A549 (cell line): ENCODE measurements at regions not wholly inside any gene's neighbourhood (a gene's known extent, or its start where the extent isn't known, plus 50 kb on each side); places are given as distances from the start of the nearest gene placed in this dataset.

ENCODE experiments used
- ATAC-seq, 2 experiments: fragments of 200-7000 bp in 1 of 2; fragments of >200 bp in 1 of 2; cut with Nextera tagmentation in 1 of 2; cut with Tn5 transposase in 1 of 2; 3 replicates each; pipeline versions ENCODE4 v1.8.0 to v1.9.1; 2018 to 2020; ENCODE audit warnings: mild to moderate bottlenecking in 1 of 2, moderate library complexity in 1 of 2
- CTCF ChIA-PET: fragments of 300-600 bp; sonication (Branson Sonifier 250); formaldehyde crosslinking; extraction: SDS; loops from one replicate; lab custom pipeline; 2021; ENCODE audit warnings: antibody characterized with exemption, inconsistent platforms; lab: Yijun Ruan, JAX
- POLR2A ChIA-PET: fragments of 350-600 bp; formaldehyde crosslinking; extraction: SDS; loops from one replicate; lab custom pipeline; 2021; ENCODE audit warnings: antibody characterized with exemption, inconsistent platforms; lab: Yijun Ruan, JAX
- DNase-seq, 2 experiments: peaks; one replicate each; pipeline versions ENCODE4 v3.0.0 to v3.0.0-alpha.2; 2011 to 2016; ENCODE audit warnings: low read depth in 1 of 2, low spot score in 1 of 2
- FAIRE-seq: peaks from 2 replicates; lab custom pipeline; 2011; peaks lifted over from hg19 to GRCh38; lab: Jason Lieb, UNC
- H3K27ac ChIP-seq, 2 experiments: fragments of >200 bp; sonication (Bioruptor Twin); formaldehyde crosslinking; 3 replicates each; pipeline ENCODE4 v1.5.1; 2016 to 2017
- H3K4me1 ChIP-seq: fragments of >200 bp; sonication (Bioruptor Twin); formaldehyde crosslinking; 3 replicates; pipeline ENCODE4 v1.6.1; 2016
- H3K4me2 ChIP-seq: fragments of >200 bp; sonication (Bioruptor Twin); formaldehyde crosslinking; 3 replicates; pipeline ENCODE4 v1.6.1; 2016
- H3K4me3 ChIP-seq: fragments of >200 bp; sonication (Bioruptor Twin); formaldehyde crosslinking; 3 replicates; pipeline ENCODE4 v1.5.1; 2016
- H3K9me3 ChIP-seq: fragments of >200 bp; sonication (Bioruptor Twin); formaldehyde crosslinking; 3 replicates; pipeline ENCODE4 v1.6.1; 2016
- CHD4 ChIP-seq: fragments of 200-600 bp; sonication (generic); IDR thresholded peaks from 2 replicates; pipeline ENCODE4 v1.6.1; 2016; ENCODE audit warnings: antibody characterized with exemption, mild to moderate bottlenecking, borderline replicate concordance
- EHF ChIP-seq: fragments of 250-450 bp; sonication (Bioruptor Pico); IDR thresholded peaks from 2 replicates; pipeline ENCODE4 v1.5.0; 2020; ENCODE audit warnings: mild to moderate bottlenecking
- EHMT2 ChIP-seq: fragments of 200-600 bp; sonication (generic); IDR thresholded peaks from 2 replicates; pipeline ENCODE4 v1.6.1; 2016; ENCODE audit warnings: antibody characterized with exemption, low read depth, mild to moderate bottlenecking, moderate library complexity
- FOSB ChIP-seq: fragments of 250-450 bp; sonication (Bioruptor Pico); IDR thresholded peaks from 2 replicates; pipeline ENCODE4 v1.5.0; 2020; ENCODE audit warnings: mild to moderate bottlenecking, moderate library complexity
- HEYL ChIP-seq: fragments of 250-450 bp; sonication (Bioruptor Pico); IDR thresholded peaks from 2 replicates; pipeline ENCODE4 v1.8.0; 2021; ENCODE audit warnings: mild to moderate bottlenecking, moderate library complexity
- HOXA7 ChIP-seq: fragments of 250-450 bp; sonication (Bioruptor Pico); IDR thresholded peaks from 2 replicates; pipeline ENCODE4 v1.5.0; 2020; ENCODE audit warnings: mild to moderate bottlenecking, moderate library complexity
- HOXB5 ChIP-seq: fragments of 250-450 bp; sonication (Bioruptor Pico); IDR thresholded peaks from 2 replicates; pipeline ENCODE4 v1.5.0; 2020; ENCODE audit warnings: mild to moderate bottlenecking, moderate library complexity
- JUN ChIP-seq, 2 experiments: fragments of >200 bp; sonication (Bioruptor Twin); formaldehyde crosslinking; IDR thresholded peaks; 2 replicates in 1 of 2; 3 replicates in 1 of 2; pipeline ENCODE4 v1.6.1; 2016 to 2017
- KDM1A ChIP-seq: fragments of 200-600 bp; sonication (generic); IDR thresholded peaks from 2 replicates; pipeline ENCODE4 v1.6.1; 2016; ENCODE audit warnings: low read depth, mild to moderate bottlenecking
- KDM5A ChIP-seq: fragments of 200-600 bp; sonication (generic); IDR thresholded peaks from 2 replicates; pipeline ENCODE4 v1.6.1; 2016; ENCODE audit warnings: antibody characterized with exemption, mild to moderate bottlenecking
- MAFK ChIP-seq: fragments of 450-650 bp; IDR thresholded peaks from 2 replicates; pipeline ENCODE4 v1.6.1; 2014; ENCODE audit not compliant: partially characterized antibody
- MAZ ChIP-seq: fragments of 150-350 bp; IDR thresholded peaks from 2 replicates; pipeline ENCODE4 v1.6.1; 2014; ENCODE audit warnings: antibody characterized with exemption, low read depth, low read length, borderline replicate concordance
- NR3C1 ChIP-seq: fragments of >200 bp; sonication (Bioruptor Twin); formaldehyde crosslinking; IDR thresholded peaks from 3 replicates; pipeline ENCODE4 v1.6.1; 2017
- PHF8 ChIP-seq: fragments of 200-600 bp; sonication (generic); IDR thresholded peaks from 2 replicates; pipeline ENCODE4 v1.6.1; 2016; ENCODE audit warnings: low read depth, mild to moderate bottlenecking, antibody characterized with exemption, moderate library complexity, borderline replicate concordance
- POLR2A ChIP-seq: IDR thresholded peaks from 2 replicates; pipeline ENCODE4 v1.6.1; 2012; ENCODE audit warnings: mild to moderate bottlenecking, low read length
- POLR2AphosphoS2 ChIP-seq: conservative IDR thresholded peaks from 2 replicates; pipeline ENCODE4 v1.6.1; 2012; ENCODE audit warnings: low read length, improper control_type of control experiment, inconsistent platforms
- RAD21 ChIP-seq, 2 experiments: fragments of >200 bp in 1 of 2; sonication (Bioruptor Twin) in 1 of 2; formaldehyde crosslinking in 1 of 2; IDR thresholded peaks in 1 of 2; conservative IDR thresholded peaks in 1 of 2; 2 replicates in 1 of 2; 3 replicates in 1 of 2; pipeline ENCODE4 v1.6.1; 2012 to 2018; ENCODE audit warnings: inconsistent platforms in 1 of 2
- SMC3 ChIP-seq: fragments of >200 bp; sonication (Bioruptor Twin); formaldehyde crosslinking; IDR thresholded peaks from 3 replicates; pipeline ENCODE4 v1.6.1; 2018; ENCODE audit warnings: inconsistent platforms
- TFCP2L1 ChIP-seq: fragments of 250-450 bp; sonication (Bioruptor Pico); IDR thresholded peaks from 2 replicates; pipeline ENCODE4 v1.5.0; 2021; ENCODE audit warnings: mild to moderate bottlenecking
- ZC3H11A ChIP-seq: fragments of 450-650 bp; IDR thresholded peaks from 2 replicates; pipeline ENCODE4 v1.6.1; 2014; ENCODE audit warnings: antibody characterized with exemption, mild to moderate bottlenecking
- WGBS: methylation state at CpG from one replicate; pipeline ENCODE4 v1.1.6; 2017; ENCODE audit errors: missing lambda C conversion rate; 5-methylcytosine and 5-hydroxymethylcytosine counted together
- TF ChIP-seq, protein P1 (sequence below): fragments of 150-350 bp; IDR thresholded peaks from 2 replicates; pipeline ENCODE4 v1.6.1; 2014; ENCODE audit warnings: low read depth, mild to moderate bottlenecking, low read length
- TF ChIP-seq, protein P2 (sequence below): IDR thresholded peaks from 2 replicates; pipeline ENCODE4 v1.6.1; 2012
- TF ChIP-seq, protein P3 (sequence below): IDR thresholded peaks from 2 replicates; pipeline ENCODE4 v1.6.1; 2012; ENCODE audit warnings: low read depth, borderline replicate concordance
- TF ChIP-seq, protein P4 (sequence below): fragments of >200 bp; sonication (Bioruptor Twin); formaldehyde crosslinking; IDR thresholded peaks from 3 replicates; pipeline ENCODE4 v1.6.1; 2016
- TF ChIP-seq, protein P5 (sequence below): fragments of 200-600 bp; sonication (generic); IDR thresholded peaks from 2 replicates; pipeline ENCODE4 v1.6.1; 2016; ENCODE audit warnings: antibody characterized with exemption, mild to moderate bottlenecking, moderate library complexity
- TF ChIP-seq, protein P6 (sequence below): fragments of >200 bp; sonication (Bioruptor Twin); formaldehyde crosslinking; IDR thresholded peaks from 2 replicates; pipeline ENCODE4 v1.6.1; 2016
- TF ChIP-seq, protein P7 (sequence below): fragments of 250-450 bp; sonication (Bioruptor Pico); IDR thresholded peaks from 2 replicates; pipeline ENCODE4 v1.5.0; 2020; ENCODE audit warnings: low read depth, mild to moderate bottlenecking, moderate library complexity

DNA sequence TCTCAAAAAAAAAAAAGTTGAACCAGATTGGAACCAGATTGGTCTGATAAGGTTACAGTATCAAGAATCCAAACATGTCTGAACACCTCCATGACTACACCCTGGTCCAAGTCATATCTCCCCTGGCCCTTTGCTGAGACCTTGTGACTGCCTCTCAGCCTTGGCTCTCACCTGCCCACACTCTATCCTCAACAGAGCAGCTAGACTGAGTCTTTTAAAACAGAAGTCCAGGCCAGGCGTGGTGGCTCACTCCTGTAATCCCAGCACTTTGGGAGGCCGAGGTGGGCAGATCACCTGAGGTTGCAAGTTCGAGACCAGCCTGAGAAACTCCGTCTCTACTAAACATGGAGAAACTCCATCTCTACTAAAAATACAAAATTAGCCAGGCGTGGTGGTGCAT is 91.7 kb downstream of the AIPL1 start:
- CTCF ChIA-PET, result no interaction called here
- H3K4me3 ChIP-seq, result no peak overlapping the region
- no peak for ATAC-seq
- 25% methylated on average over 5 of the region's 5 CpGs for WGBS
- no peak for DNase-seq
- no peaks in the 10 kb centered on the region for H3K4me1 ChIP-seq
- TF ChIP-seq ZC3H11A (no peak), FOSB (CRISPR knock-in tag) (no peak), JUN (IDR thresholded peaks at IDR 0.05) (no peak), POLR2A (no peak), HEYL (no peak), SMC3 (no peak), HOXA7 (CRISPR knock-in tag) (no peak), RAD21 (conservative IDR thresholded peaks at IDR 0.05 in 1 of 2, IDR thresholded peaks at IDR 0.05 in 1 of 2) (no peak), NR3C1 (no peak), TFCP2L1 (CRISPR knock-in tag) (no peak), POLR2AphosphoS2 (no peak), CHD4 (no peak), EHF (no peak)
- TF ChIP-seq, protein P1, sequence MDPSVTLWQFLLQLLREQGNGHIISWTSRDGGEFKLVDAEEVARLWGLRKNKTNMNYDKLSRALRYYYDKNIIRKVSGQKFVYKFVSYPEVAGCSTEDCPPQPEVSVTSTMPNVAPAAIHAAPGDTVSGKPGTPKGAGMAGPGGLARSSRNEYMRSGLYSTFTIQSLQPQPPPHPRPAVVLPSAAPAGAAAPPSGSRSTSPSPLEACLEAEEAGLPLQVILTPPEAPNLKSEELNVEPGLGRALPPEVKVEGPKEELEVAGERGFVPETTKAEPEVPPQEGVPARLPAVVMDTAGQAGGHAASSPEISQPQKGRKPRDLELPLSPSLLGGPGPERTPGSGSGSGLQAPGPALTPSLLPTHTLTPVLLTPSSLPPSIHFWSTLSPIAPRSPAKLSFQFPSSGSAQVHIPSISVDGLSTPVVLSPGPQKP, result no peak
- TF ChIP-seq, protein P2, sequence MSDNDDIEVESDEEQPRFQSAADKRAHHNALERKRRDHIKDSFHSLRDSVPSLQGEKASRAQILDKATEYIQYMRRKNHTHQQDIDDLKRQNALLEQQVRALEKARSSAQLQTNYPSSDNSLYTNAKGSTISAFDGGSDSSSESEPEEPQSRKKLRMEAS, result no peak
- TF ChIP-seq, protein P3, sequence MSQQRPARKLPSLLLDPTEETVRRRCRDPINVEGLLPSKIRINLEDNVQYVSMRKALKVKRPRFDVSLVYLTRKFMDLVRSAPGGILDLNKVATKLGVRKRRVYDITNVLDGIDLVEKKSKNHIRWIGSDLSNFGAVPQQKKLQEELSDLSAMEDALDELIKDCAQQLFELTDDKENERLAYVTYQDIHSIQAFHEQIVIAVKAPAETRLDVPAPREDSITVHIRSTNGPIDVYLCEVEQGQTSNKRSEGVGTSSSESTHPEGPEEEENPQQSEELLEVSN, result no peak
- TF ChIP-seq, protein P4, sequence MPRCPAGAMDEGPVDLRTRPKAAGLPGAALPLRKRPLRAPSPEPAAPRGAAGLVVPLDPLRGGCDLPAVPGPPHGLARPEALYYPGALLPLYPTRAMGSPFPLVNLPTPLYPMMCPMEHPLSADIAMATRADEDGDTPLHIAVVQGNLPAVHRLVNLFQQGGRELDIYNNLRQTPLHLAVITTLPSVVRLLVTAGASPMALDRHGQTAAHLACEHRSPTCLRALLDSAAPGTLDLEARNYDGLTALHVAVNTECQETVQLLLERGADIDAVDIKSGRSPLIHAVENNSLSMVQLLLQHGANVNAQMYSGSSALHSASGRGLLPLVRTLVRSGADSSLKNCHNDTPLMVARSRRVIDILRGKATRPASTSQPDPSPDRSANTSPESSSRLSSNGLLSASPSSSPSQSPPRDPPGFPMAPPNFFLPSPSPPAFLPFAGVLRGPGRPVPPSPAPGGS, result no peak
- TF ChIP-seq, all 56 proteins: peak for 0
- FAIRE-seq, result no peak
- H3K9me3 ChIP-seq, result no peaks in the 10 kb centered on the region
- H3K27ac ChIP-seq, result no peak overlapping the region
- POLR2A ChIA-PET, result no interaction called here
- no peak overlapping the region for H3K4me2 ChIP-seq

DNA sequence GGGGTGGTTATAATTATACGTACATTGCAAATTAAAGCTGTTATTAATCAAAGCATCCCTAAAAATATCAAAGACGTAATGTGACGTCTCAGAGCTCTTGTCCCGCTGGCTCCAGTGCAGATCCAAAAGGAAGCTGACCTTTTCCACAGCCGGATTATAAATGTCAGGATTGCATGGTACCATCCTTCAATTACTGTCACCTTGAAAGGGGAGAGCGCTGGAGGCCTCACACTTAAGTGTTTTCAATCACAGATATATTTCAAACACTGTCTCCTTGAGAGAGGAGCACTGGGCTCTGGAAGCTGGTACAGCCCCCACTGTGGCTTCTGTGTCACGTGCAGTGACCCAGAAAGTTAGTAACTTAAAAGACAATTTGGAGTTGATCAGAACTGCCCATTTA is 94.2 kb downstream of the AIPL1 start:
- TF ChIP-seq, protein P4, result no peak
- TF ChIP-seq FOSB (CRISPR knock-in tag), result no peak
- TF ChIP-seq EHMT2, result no peak
- no peak for TF ChIP-seq NR3C1
- no peak for TF ChIP-seq KDM5A
- no peak for TF ChIP-seq PHF8
- TF ChIP-seq RAD21 (conservative IDR thresholded peaks at IDR 0.05 in 1 of 2, IDR thresholded peaks at IDR 0.05 in 1 of 2), result no peak
- no peak for TF ChIP-seq JUN (IDR thresholded peaks at IDR 0.05)
- TF ChIP-seq MAFK, result no peak
- TF ChIP-seq, protein P2, result no peak
- TF ChIP-seq KDM1A, result no peak
- no peak for TF ChIP-seq MAZ
- TF ChIP-seq, protein P5, sequence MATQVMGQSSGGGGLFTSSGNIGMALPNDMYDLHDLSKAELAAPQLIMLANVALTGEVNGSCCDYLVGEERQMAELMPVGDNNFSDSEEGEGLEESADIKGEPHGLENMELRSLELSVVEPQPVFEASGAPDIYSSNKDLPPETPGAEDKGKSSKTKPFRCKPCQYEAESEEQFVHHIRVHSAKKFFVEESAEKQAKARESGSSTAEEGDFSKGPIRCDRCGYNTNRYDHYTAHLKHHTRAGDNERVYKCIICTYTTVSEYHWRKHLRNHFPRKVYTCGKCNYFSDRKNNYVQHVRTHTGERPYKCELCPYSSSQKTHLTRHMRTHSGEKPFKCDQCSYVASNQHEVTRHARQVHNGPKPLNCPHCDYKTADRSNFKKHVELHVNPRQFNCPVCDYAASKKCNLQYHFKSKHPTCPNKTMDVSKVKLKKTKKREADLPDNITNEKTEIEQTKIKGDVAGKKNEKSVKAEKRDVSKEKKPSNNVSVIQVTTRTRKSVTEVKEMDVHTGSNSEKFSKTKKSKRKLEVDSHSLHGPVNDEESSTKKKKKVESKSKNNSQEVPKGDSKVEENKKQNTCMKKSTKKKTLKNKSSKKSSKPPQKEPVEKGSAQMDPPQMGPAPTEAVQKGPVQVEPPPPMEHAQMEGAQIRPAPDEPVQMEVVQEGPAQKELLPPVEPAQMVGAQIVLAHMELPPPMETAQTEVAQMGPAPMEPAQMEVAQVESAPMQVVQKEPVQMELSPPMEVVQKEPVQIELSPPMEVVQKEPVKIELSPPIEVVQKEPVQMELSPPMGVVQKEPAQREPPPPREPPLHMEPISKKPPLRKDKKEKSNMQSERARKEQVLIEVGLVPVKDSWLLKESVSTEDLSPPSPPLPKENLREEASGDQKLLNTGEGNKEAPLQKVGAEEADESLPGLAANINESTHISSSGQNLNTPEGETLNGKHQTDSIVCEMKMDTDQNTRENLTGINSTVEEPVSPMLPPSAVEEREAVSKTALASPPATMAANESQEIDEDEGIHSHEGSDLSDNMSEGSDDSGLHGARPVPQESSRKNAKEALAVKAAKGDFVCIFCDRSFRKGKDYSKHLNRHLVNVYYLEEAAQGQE, result no peak
- no peak for TF ChIP-seq EHF
- TF ChIP-seq, protein P6, sequence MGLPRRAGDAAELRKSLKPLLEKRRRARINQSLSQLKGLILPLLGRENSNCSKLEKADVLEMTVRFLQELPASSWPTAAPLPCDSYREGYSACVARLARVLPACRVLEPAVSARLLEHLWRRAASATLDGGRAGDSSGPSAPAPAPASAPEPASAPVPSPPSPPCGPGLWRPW, result no peak
- TF ChIP-seq, protein P7, sequence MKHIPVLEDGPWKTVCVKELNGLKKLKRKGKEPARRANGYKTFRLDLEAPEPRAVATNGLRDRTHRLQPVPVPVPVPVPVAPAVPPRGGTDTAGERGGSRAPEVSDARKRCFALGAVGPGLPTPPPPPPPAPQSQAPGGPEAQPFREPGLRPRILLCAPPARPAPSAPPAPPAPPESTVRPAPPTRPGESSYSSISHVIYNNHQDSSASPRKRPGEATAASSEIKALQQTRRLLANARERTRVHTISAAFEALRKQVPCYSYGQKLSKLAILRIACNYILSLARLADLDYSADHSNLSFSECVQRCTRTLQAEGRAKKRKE (CRISPR knock-in tag), result no peak
- no peak for TF ChIP-seq HOXB5
- no peak overlapping the region for H3K4me3 ChIP-seq
- DNase-seq, result no peak
- no peaks in the 10 kb centered on the region for H3K4me1 ChIP-seq
- no peak for FAIRE-seq
- CTCF ChIA-PET, result interaction anchor here (1.4 kb wide), 1 partner anchor 9 kb away, joined by 4 read pairs; no protein-coding TSS in a partner anchor
- ATAC-seq, result no peak
- WGBS, result 40% methylated on average over 7 of the region's 7 CpGs
- POLR2A ChIA-PET, result no interaction called here
- H3K9me3 ChIP-seq, result no peaks in the 10 kb centered on the region
- no peak overlapping the region for H3K4me2 ChIP-seq
- no peak overlapping the region for H3K27ac ChIP-seq
